H1 (cell line): ENCODE measurements at regions not wholly inside any gene's neighbourhood (a gene's known extent, or its start where the extent isn't known, plus 50 kb on each side); places are given as distances from the start of the nearest gene placed in this dataset.

Experiments
- CTCF ChIA-PET: fragments of 300-600 bp; sonication (Branson Sonifier 250); formaldehyde crosslinking; loops from one replicate; lab custom pipeline; 2021; ENCODE audit not compliant: partially characterized antibody; lab: Charles Lee
- POLR2A ChIA-PET: fragments of 300-600 bp; sonication (Branson Sonifier 250); formaldehyde crosslinking; loops from one replicate; lab custom pipeline; 2021; ENCODE audit warnings: inconsistent platforms; ENCODE audit not compliant: partially characterized antibody; lab: Charles Lee
- DNase-seq, 2 experiments: peaks; one replicate each; pipeline versions ENCODE4 v3.0.0 to v3.0.0-alpha.2; 2010 to 2022; ENCODE audit warnings: low spot score in 2 of 2, low read depth in 1 of 2, mixed read lengths in 1 of 2
- FAIRE-seq: peaks from 2 replicates; lab custom pipeline; 2011; peaks lifted over from hg19 to GRCh38; lab: Jason Lieb, UNC
- H2AFZ ChIP-seq: 2 replicates; pipeline ENCODE4 v1.8.1; 2012; ENCODE audit warnings: low read length, inconsistent platforms
- H2AK5ac ChIP-seq: 2 replicates; pipeline ENCODE4 v1.6.1; 2013; ENCODE audit warnings: low read depth, low read length
- H2BK120ac ChIP-seq: replicated peaks from 2 replicates; pipeline ENCODE3; 2013; ENCODE audit warnings: low read depth, low read length, inconsistent platforms
- H2BK12ac ChIP-seq: 2 replicates; pipeline ENCODE4 v1.6.1; 2013; ENCODE audit warnings: low read depth, low read length
- H2BK15ac ChIP-seq: 2 replicates; pipeline ENCODE4 v1.6.1; 2013; ENCODE audit warnings: low read length
- H2BK20ac ChIP-seq: 2 replicates; pipeline ENCODE4 v1.6.1; 2013; ENCODE audit warnings: low read length
- H2BK5ac ChIP-seq: 2 replicates; pipeline ENCODE4 v1.6.1; 2013; ENCODE audit warnings: low read depth, low read length
- H3K14ac ChIP-seq: 2 replicates; pipeline ENCODE4 v1.6.1; 2013; ENCODE audit warnings: inconsistent platforms; ENCODE audit not compliant: insufficient read length
- H3K18ac ChIP-seq: 2 replicates; pipeline ENCODE4 v1.6.1; 2013; ENCODE audit warnings: low read length; ENCODE audit errors: extremely low read depth
- H3K23ac ChIP-seq: 2 replicates; pipeline ENCODE4 v1.6.1; 2013; ENCODE audit warnings: inconsistent platforms; ENCODE audit not compliant: insufficient read length
- H3K23me2 ChIP-seq: 2 replicates; pipeline ENCODE4 v1.6.1; 2013; ENCODE audit warnings: low read depth, low read length
- H3K27ac ChIP-seq: 2 replicates; pipeline ENCODE4 v1.6.1; 2011; ENCODE audit warnings: low read depth, low read length, inconsistent platforms
- H3K27me3 ChIP-seq, 4 experiments: replicated peaks in 1 of 4; 1 replicate in 1 of 4; 2 replicates in 3 of 4; pipeline versions ENCODE4 v1.6.1 to v1.8.1; 2011 to 2013; ENCODE audit warnings: low read length in 3 of 4, mild to moderate bottlenecking in 3 of 4, inconsistent platforms in 2 of 4, mixed read lengths in 2 of 4, moderate library complexity in 1 of 4; ENCODE audit not compliant: control insufficient read depth in 3 of 4, insufficient read depth in 3 of 4; ENCODE audit errors: extremely low read depth in 1 of 4
- H3K36me3 ChIP-seq, 4 experiments: 2 replicates each; pipeline versions ENCODE4 v1.6.1 to v1.8.1; 2011 to 2013; ENCODE audit warnings: mild to moderate bottlenecking in 4 of 4, low read length in 3 of 4, moderate library complexity in 2 of 4, control low read depth in 1 of 4, inconsistent platforms in 1 of 4; ENCODE audit not compliant: insufficient read depth in 4 of 4, control insufficient read depth in 2 of 4
- H3K4ac ChIP-seq: replicated peaks from 2 replicates; pipeline ENCODE3; 2013; ENCODE audit warnings: low read length, low read depth, mixed read lengths, inconsistent platforms; ENCODE audit not compliant: insufficient read length
- H3K4me1 ChIP-seq, 4 experiments: replicated peaks in 1 of 4; 1 replicate in 1 of 4; 2 replicates in 3 of 4; pipeline versions ENCODE4 v1.6.1 to v1.8.1; 2011 to 2013; ENCODE audit warnings: low read length in 3 of 4, inconsistent platforms in 2 of 4, mixed read lengths in 1 of 4; ENCODE audit not compliant: insufficient read depth in 4 of 4, control insufficient read depth in 3 of 4
- H3K4me2 ChIP-seq, 2 experiments: 2 replicates each; pipeline versions ENCODE4 v1.6.1 to v1.8.1; 2011 to 2013; ENCODE audit warnings: low read depth in 2 of 2, low read length in 2 of 2, control low read depth in 1 of 2, inconsistent platforms in 1 of 2, mild to moderate bottlenecking in 1 of 2; ENCODE audit not compliant: insufficient read depth in 1 of 2
- H3K4me3 ChIP-seq, 4 experiments: fragments of 200-600, 300-600 bp in 1 of 4; sonication (generic), shearing (Covaris generic), sonication (Bioruptor Twin) in 1 of 4; 2 replicates each; pipeline versions ENCODE4 v1.5.1 to v1.8.1; 2011 to 2016; ENCODE audit warnings: low read length in 4 of 4, low read depth in 3 of 4, control low read depth in 2 of 4, inconsistent platforms in 2 of 4, mild to moderate bottlenecking in 2 of 4, mixed read lengths in 1 of 4, moderate library complexity in 1 of 4; ENCODE audit not compliant: insufficient read depth in 2 of 4; ENCODE audit errors: extremely low read depth in 1 of 4
- H3K56ac ChIP-seq: replicated peaks from 2 replicates; pipeline ENCODE3; 2013; ENCODE audit warnings: low read depth, mild to moderate bottlenecking, mixed read lengths, low read length, inconsistent platforms; ENCODE audit not compliant: insufficient read length
- H3K79me1 ChIP-seq: 2 replicates; pipeline ENCODE4 v1.6.1; 2013; ENCODE audit warnings: low read depth, low read length, control low read depth
- H3K79me2 ChIP-seq, 2 experiments: 2 replicates each; pipeline versions ENCODE4 v1.6.1 to v1.8.1; 2012 to 2013; ENCODE audit warnings: low read length in 2 of 2, mild to moderate bottlenecking in 2 of 2, inconsistent platforms in 1 of 2; ENCODE audit not compliant: insufficient read depth in 2 of 2, control insufficient read depth in 1 of 2
- H3K9ac ChIP-seq, 4 experiments: replicated peaks in 1 of 4; 1 replicate in 1 of 4; 2 replicates in 3 of 4; pipeline versions ENCODE4 v1.6.1 to v1.8.1; 2011 to 2013; ENCODE audit warnings: low read depth in 3 of 4, low read length in 3 of 4, control low read depth in 2 of 4, mild to moderate bottlenecking in 2 of 4, moderate library complexity in 2 of 4, inconsistent platforms in 1 of 4; ENCODE audit errors: extremely low read depth in 1 of 4
- H3K9me3 ChIP-seq, 2 experiments: 2 replicates each; pipeline versions ENCODE4 v1.6.1 to v1.8.1; 2012 to 2013; ENCODE audit warnings: mild to moderate bottlenecking in 2 of 2, moderate library complexity in 2 of 2, control low read depth in 1 of 2, inconsistent platforms in 1 of 2, low read depth in 1 of 2, low read length in 1 of 2, mixed read lengths in 1 of 2; ENCODE audit not compliant: insufficient read depth in 2 of 2
- H4K20me1 ChIP-seq, 2 experiments: replicated peaks in 1 of 2; 2 replicates each; pipeline versions ENCODE3 to v1.8.1; 2011 to 2013; ENCODE audit warnings: inconsistent platforms in 2 of 2, low read length in 2 of 2, mild to moderate bottlenecking in 1 of 2; ENCODE audit not compliant: insufficient read depth in 2 of 2, control insufficient read depth in 1 of 2
- H4K5ac ChIP-seq: 2 replicates; pipeline ENCODE4 v1.6.1; 2013; ENCODE audit warnings: low read length, low read depth, mixed read lengths, inconsistent platforms; ENCODE audit not compliant: insufficient read length
- H4K8ac ChIP-seq: 2 replicates; pipeline ENCODE4 v1.8.0; 2013; ENCODE audit warnings: mild to moderate bottlenecking, moderate library complexity, low read length, inconsistent platforms; ENCODE audit not compliant: insufficient read depth; ENCODE audit errors: extremely low read depth
- H4K91ac ChIP-seq: replicated peaks from 2 replicates; pipeline ENCODE3; 2013; ENCODE audit warnings: low read length, mixed read lengths, inconsistent platforms; ENCODE audit not compliant: insufficient read length
- CREB1 ChIP-seq: IDR thresholded peaks from 2 replicates; pipeline ENCODE4 v1.6.1; 2012; ENCODE audit warnings: inconsistent platforms
- KDM4A ChIP-seq: IDR thresholded peaks from one replicate; pipeline ENCODE4 v1.7.1; 2012; ENCODE audit warnings: low read depth, mild to moderate bottlenecking, moderate library complexity, low read length, inconsistent platforms; ENCODE audit not compliant: severe bottlenecking
- MAFK ChIP-seq: IDR thresholded peaks from 2 replicates; pipeline ENCODE4 v1.6.1; 2012; ENCODE audit warnings: low read depth, mild to moderate bottlenecking, improper control_type of control experiment, low read length
- RNF2 ChIP-seq: fragments of 200-900, 300-1000 bp; sonication (generic); IDR thresholded peaks from 2 replicates; pipeline ENCODE4 v1.7.1; 2016; ENCODE audit warnings: borderline replicate concordance, low read depth, mild to moderate bottlenecking, antibody characterized with exemption, low read length; ENCODE audit not compliant: poor library complexity, severe bottlenecking; ENCODE audit errors: missing control alignments
- TAF1 ChIP-seq: IDR thresholded peaks from 2 replicates; pipeline ENCODE4 v1.6.1; 2011; ENCODE audit warnings: mild to moderate bottlenecking, low read depth, low read length
- TBP ChIP-seq: IDR thresholded peaks from 2 replicates; pipeline ENCODE4 v1.6.1; 2011; ENCODE audit warnings: low read depth, low read length, improper control_type of control experiment
- TCF12 ChIP-seq: IDR thresholded peaks from 2 replicates; pipeline ENCODE4 v1.6.1; 2011; ENCODE audit warnings: low read depth, mild to moderate bottlenecking, low read length
- USF2 ChIP-seq: IDR thresholded peaks from 2 replicates; pipeline ENCODE4 v1.6.1; 2011; ENCODE audit warnings: low read length, improper control_type of control experiment
- WGBS, 2 experiments: shearing (Covaris generic) in 1 of 2; methylation state at CpG; one replicate each; pipeline versions ENCODE4 v1.1.6 to v1.1.7; 2013 to 2015; ENCODE audit warnings: low lambda C conversion rate in 2 of 2, mixed read lengths in 2 of 2, inconsistent platforms in 1 of 2, low coverage in 1 of 2, missing lambda C conversion rate in 1 of 2; ENCODE audit not compliant: insufficient replicate concordance in 2 of 2, insufficient coverage in 1 of 2, insufficient read length in 1 of 2; ENCODE audit errors: extremely low coverage in 1 of 2, missing lambda C conversion rate in 1 of 2; 5-methylcytosine and 5-hydroxymethylcytosine counted together

- no peak for FAIRE-seq
- Histone ChIP-seq H3K9ac (no peak overlapping the region), H3K36me3 (no peaks in the 10 kb centered on the region), H3K23me2 (no peaks in the 10 kb centered on the region), H2BK15ac (no peak overlapping the region), H3K27ac (no peak overlapping the region), H2BK12ac (no peak overlapping the region), H3K4me1 (peaks cover 0 to 2% (median 0%) of the 10 kb centered on the region in 4 experiments; a peak in 1 of 7 replicates), H2AFZ (no peak overlapping the region), H3K14ac (no peak overlapping the region), H4K91ac (no peak overlapping the region), H2AK5ac (no peak overlapping the region), H3K27me3 (no peaks in the 10 kb centered on the region), H3K23ac (no peak overlapping the region), H3K9me3 (no peaks in the 10 kb centered on the region), H3K79me1 (no peaks in the 10 kb centered on the region), H3K79me2 (no peaks in the 10 kb centered on the region), H3K18ac (no peak overlapping the region), H4K8ac (no peak overlapping the region), H3K4me2 (no peak overlapping the region), H3K4ac (no peak overlapping the region), H3K4me3 (no peak overlapping the region), H2BK5ac (no peak overlapping the region), H2BK20ac (no peak overlapping the region), H3K56ac (no peak overlapping the region), H4K5ac (no peak overlapping the region), H4K20me1 (no peaks in the 10 kb centered on the region), H2BK120ac (no peak overlapping the region)
- CTCF ChIA-PET = interaction anchor here (0.6 to 1.4 kb wide), 2 partner anchors 80 to 465 kb away, joined by 3 read pairs; no protein-coding TSS in a partner anchor
- peak in 1 of 2 experiments; percentile 19 for DNase-seq
- POLR2A ChIA-PET = no interaction called here
- 43% methylated on average over 2 of the region's 2 CpGs; no CpG with 5 or more reads in 1 of the 2 experiments for WGBS, 2 experiments
- TF ChIP-seq KDM4A (no peak), MAFK (no peak), USF2 (peak; percentile 50), CREB1 (no peak), TCF12 (0 out of 2 replicates have a peak, but pooled peaks have one; percentile 12), TBP (no peak), TAF1 (no peak), RNF2 (no peak)
These were observed 94.0 kb upstream of the HNRNPA3 start for GRCh38 chr2:177118636-177119035.
